Fibroblast of skin of right biceps (primary cell): ENCODE measurements at regions not wholly inside any gene's neighbourhood (a gene's known extent, or its start where the extent isn't known, plus 50 kb on each side); places are given as distances from the start of the nearest gene placed in this dataset.

ENCODE experiments used
- DNase-seq: peaks from one replicate; pipeline ENCODE4 v3.0.0-alpha.2; 2013

DNA sequence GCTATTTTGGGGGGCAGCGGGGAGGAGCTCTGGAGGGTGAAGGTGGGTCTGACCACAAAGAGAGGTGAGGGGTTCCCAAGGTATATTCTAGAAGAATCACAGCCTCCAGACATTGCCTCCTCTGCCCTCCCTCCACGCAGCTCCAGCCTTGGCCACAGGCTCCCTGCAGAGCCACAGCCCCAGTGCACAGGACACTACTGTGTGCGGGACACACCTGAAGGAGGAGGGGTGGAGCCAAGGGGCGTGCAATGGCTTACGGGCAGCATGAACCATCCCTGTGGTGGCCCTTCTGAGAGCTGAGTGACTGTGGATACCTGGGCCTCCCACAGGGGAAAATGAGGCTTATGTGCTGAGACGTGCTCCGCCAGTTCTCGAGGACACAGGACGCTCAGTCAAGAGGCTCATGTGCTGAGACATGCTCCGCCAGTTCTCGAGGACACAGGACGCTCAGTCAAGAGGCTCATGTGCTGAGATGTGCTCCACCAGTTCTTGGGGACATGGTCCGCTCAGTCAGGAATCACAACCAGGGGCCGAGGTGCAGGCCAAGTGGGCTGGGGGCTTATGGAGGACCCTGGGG is 417.3 kb downstream of the SHANK2 start:
- no peak for DNase-seq

DNA sequence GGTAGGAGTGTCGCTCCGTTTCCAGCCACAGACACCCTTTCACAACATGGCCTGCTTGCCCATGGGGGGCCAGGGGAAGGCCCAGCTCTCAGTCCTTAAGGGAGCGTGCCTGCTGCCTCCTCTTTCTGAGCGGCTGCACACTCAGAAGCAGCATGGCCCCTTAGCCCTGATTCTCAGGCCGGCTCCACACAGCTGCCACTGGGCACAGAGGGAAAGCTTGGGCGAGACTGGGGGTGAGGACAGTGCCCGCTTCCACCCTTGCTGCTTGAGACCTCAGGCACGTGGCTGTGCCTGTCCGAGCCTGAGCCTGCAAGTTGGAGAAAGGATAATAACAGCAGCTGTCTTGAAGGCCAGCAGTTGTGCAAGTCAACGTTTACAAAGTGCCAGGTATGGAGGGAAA is 416.3 kb downstream of the SHANK2 start:
- DNase-seq: no peak

DNA sequence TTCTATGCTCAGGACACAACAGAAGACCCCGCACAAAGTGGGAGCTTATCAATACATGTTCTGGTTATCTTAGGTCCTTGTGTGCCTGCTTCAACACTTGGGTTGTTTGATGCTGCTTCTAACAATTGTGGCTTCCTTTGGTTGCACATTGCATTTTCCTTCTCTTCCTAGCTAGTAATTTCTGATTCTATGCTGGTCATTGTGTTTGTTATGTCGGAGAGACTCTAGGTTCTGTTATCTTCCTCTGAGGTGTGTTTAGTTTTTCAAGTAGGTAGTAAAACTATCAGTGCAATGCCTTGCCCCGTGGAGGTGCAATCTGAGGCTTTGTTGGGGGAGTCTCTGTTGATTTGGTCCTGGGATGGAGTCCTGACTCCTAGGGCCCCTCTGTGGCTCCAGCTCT is 414.2 kb downstream of the SHANK2 start:
- DNase-seq: no peak

DNA sequence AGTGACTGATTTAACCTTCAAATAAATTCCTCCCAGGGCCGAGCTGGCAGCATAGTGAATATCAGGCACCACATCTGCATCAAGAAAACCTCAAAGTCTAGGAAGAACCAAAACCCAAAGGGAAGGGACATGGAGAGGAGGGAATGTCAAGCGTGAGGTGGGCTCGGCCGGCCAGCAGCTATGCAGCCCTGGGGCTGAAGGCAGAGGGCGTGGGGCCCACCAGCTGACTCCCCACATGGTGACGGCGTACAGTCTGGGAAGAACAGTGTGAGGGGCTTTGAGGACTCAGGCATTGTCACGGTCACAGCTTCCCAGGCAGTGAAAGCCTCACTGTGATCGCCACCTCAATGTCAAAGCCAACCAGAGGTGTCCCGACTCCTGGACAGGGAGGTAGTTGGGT is 412.5 kb downstream of the SHANK2 start:
- no peak for DNase-seq

DNA sequence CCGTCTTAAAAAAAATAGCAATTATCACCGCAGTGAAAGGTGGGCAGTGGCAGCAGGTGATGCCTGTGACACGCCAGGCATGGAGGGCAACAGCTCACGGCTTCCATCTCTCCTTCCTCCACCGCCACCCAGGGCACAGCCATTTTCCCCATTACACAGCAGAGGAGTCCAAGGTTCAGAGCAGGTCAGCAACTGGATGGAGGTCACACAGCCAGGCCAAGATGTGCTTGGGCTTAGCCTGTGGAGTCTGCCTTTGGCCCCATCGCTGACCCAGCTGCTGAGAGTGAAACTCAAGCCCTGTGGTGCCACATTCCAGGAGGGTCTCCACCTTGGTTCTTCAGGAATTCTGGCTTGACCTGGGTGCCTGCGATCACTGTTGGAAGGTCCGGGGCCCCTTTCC is 411.1 kb downstream of the SHANK2 start:
- no peak for DNase-seq

DNA sequence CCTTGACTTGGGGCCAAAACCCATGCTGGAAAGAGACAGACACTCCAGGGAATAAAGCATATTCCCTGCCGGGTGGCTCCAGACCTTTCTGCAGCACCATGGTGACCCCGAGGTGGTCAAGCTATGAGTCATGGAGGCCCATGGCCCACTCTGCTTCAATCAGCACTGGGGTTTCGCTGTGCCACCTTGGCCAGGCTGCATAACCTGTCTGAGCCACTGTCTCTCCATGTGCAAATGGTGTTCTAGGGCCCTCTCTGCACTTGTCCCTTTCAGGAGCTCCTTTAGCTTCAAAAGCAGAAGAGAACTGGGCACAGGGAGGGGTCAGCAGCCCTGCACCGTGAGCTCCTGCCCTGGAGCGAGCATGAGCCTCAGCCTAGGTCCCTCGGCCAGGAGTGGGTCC is 410.1 kb downstream of the SHANK2 start:
- DNase-seq: no peak

DNA sequence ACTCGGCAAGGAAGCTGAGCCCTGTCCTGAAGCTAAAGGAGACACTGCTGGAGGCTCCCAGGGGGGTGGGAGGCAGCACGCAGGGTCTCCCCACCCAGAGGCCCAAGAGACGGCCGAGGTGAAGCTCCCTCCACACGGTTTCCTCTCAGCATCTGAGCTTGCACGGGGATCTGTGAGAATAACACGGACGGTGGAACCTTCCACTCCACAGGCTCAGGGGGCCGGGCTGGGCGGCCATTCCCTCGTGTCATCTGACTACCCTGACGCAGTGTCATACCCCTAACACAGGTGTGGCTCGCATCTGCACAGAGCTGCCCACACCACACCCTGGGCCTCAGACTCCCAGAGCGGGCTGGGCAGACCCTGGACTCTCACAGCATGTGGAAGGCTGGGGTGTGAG is 409.7 kb downstream of the SHANK2 start:
- DNase-seq: no peak

DNA sequence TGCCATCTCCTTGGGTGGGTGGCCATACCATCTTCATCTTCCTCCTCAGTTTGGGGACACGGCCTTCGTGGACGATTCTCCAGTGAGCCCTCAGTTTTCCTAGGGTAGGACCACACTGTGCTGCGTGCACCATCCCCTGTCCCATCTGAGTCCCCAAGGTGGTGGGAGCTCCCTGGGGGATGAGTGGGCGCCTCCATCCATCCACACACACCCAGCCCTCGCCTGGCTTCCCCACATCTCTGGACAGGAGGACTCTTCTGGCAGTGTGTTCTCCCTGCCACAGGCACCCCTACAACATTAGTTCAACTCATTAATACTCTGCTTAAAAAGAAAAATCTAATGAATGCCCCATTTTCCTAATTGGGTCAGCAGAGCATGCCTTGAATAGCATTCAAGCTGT is 408.5 kb downstream of the SHANK2 start:
- no peak for DNase-seq

DNA sequence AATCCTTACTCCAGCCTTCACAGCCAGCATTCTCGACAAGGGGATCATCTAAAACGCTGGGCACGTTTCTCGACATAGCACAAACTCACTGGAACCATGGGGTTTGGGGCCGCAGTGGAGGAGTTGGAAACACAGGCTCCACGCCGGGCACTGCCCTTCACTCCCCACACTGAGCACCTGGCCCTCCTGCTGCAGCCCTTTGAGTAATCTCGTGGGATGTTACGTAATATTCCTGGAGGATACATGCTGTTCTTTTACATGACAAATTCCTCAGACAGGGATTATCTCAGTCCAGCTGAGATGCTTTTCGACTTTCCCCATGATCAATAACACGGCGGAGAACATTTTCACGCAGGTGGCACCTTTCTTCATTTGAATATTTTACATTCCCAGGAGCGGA is 408.0 kb downstream of the SHANK2 start:
- DNase-seq: no peak

DNA sequence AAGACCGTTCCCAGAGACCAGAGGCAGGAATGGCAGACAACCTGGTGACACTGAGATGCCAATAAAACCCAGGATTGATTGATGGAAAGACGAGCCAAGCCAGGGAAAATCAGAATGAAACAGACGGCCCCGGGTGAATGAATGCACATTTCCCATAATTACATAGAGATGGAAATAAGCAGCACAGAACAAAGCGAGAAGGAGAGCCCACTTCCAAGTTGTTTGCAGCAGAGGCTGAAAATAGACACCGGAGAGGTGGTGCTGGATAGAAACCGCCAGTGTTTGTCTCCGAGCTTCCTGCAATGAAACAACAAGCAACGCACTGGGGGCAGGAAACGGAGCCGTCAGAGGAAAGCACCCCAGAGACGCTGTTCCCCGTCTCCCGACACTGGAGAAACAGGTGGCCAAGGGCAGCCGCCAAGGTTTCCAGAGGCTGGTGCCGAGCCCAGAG is 406.8 kb downstream of the SHANK2 start:
- no peak for DNase-seq

DNA sequence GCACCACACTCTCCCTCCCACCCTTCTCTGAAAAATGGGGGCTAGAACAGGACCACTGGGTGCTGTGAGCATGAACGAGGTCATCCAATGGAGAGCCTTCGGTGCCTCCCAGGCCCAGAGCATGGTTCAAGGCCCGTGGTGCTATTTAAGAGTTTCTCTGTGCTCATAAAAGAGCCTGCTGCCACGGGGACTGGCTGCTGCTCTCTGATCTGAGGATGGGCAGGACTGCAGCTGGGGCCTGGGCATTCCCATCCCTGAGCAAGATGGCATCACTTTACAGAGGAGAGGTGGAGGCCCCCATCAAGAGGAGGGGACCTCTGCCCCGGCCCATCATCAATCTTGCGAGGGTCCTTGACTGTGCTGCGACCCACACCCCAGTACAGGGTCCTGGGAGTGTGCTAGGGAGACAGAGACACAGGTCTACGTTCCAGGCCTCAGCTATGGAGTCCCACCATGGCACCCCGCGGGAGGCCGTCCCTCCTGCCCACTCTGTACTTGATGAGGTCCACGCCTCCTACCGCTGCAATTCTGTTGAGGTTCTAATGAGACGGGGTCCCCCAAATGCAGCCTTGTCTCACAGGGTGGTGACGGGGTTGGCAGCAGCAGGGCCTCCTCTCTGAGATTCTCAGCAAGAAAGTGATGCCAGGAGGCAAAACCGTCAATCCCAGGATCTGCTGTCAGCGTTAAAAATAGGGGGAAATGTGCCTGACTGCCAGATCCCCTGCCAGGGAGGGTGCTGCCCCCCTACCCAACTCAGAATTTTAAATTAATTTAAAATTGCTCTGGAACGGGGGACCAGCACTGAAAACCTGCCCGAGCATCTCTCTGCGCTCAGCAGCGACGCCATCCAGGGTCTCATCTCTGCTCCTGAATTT is 405.4 kb downstream of the SHANK2 start:
- no peak for DNase-seq

DNA sequence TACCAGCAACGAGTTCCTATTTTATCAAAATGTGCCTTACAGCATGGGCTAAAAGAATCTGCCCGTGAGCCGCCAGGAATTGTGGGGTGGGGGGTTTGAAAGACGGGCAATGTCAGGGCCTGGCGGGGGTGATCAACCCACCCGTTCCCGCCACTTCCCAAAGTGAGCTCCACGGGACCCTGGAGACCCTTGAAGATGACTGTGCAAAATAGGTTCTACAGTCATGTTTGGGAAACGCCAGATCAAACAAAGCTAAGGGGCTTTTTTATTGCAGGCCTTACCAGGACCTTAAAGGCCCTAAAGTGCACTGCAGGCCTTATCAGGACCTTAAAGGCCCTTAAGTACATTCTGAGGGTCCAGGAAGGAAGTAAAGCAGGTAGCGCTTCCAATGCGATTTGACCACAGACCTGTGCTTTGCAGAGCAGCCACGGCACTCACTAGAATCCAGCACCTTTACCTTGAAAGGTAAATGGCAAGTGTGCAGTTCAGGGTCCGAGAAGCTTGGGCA is 404.1 kb downstream of the SHANK2 start:
- no peak for DNase-seq

DNA sequence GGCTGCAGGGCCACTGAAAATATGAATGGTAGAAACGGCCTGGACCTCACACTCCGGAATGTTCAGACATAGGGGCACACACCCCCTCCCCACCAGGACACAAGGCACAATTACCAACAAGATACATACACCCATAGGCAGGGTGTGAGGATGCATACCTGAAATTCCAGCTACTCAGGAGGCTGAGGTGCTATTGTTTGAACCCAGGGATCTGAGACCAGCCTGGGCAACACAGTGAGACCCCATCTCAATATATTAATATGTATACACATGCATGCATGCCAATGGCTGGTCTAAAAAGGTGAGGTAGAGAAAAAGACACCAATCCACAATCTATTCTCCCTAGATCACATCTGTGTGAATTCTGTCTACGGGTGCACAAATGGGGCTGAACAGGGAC is 403.3 kb downstream of the SHANK2 start:
- no peak for DNase-seq

DNA sequence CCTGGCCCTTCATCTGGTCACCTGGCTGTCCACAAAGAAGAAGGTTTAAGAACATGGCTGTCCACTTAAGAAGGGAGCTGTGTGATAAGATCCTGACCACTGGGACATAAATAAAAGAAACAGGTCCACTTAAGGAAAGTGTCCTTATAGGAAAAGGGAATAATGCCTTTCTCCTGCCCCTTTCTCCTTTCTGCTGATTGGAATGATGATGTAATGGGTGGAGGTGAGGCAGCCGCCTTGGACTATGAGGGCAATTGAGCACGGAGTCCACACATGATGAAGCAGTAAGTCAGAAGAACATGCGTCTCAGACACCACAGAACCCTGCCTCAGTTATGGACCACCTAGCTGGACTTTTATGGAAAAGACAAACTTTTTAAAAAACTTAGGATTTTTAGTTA is 401.1 kb downstream of the SHANK2 start:
- DNase-seq: no peak

DNA sequence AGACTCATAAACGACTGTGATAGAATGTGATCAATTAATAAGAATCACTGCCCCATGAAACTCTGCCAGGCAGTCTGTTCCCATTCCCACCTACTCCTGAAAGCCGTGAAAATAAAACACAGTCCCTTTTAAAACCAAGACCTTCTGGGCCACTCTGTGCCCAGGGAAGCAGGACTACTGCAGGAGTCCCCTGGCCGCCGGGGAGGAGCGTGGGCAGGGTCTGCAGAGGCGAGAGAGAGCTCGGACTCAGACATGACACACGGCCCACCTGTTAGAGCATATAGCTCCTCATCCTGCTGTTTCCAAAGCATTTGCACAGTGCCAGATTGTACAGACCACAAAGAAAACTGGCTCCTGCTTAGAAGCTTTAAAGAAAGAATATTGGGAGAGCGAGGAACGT is 400.5 kb downstream of the SHANK2 start:
- DNase-seq: no peak

DNA sequence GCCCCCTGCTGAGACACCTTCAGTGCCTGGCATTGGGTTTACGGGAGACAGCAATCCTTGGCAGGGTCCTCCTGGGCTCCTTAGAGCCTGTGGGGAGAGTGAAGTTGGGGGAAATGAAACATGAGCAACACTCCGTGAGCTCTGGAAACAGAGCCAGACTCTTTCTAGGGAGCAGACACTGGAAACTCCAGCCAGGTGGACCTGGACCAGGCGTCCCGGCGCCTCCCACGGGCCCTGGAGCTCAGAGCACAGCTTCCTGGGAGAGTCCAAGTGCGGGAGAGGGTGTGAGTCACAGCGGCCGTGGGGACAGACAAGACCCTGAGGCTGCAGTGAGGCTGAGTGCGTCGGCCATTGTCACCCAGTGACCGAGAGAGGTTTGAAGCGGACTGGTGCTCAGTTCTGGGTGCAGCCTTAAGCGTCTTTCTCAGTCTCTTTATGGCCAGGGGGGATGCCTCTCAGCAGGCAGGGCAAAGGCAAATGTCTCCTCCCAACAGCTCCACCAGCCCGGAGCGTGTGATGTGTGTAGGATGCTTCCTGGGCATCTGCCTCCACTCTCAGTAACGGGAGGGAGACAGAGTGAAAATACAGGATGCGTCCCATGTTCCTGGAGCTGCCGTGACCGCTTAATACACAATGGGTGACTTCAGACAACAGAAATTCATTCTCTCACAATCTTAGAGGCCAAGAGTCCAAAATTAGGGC is 399.2 kb downstream of the SHANK2 start:
- no peak for DNase-seq

DNA sequence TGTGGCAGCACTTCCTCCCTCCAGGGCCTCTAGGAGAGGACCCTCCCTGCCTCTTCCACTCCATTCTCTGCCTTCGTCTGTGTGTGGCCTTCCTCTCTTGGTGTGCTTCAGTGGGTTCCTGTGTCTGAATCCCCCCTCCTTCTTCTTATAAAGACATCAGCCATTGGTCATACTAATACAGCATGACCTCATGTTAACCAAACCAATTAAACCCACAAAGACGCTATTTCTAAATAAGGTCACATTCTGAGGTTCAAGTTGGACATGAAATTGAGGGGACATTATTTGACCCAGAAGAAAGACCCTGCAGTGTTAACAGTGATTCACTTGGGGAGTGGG is 398.6 kb downstream of the SHANK2 start:
- DNase-seq: no peak

DNA sequence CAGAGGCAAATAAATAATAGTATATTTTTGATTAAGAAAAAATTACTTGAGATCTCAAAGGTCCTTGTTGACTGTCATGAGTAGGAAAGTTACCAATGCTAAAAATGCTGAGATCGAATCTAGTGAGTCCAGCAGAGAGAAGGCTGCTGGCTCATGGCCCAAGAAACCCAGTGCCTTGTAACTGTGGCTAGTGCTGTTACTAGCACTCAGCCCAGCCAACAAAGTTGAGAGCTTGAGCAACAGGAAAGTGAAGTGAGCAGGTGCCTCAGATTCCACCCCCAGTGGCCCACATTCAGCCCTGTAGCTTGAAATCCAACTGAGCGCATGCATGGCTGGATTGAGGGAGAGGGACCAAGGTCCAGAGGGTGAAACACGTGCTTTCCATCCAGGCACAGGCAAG is 398.2 kb downstream of the SHANK2 start:
- no peak for DNase-seq

DNA sequence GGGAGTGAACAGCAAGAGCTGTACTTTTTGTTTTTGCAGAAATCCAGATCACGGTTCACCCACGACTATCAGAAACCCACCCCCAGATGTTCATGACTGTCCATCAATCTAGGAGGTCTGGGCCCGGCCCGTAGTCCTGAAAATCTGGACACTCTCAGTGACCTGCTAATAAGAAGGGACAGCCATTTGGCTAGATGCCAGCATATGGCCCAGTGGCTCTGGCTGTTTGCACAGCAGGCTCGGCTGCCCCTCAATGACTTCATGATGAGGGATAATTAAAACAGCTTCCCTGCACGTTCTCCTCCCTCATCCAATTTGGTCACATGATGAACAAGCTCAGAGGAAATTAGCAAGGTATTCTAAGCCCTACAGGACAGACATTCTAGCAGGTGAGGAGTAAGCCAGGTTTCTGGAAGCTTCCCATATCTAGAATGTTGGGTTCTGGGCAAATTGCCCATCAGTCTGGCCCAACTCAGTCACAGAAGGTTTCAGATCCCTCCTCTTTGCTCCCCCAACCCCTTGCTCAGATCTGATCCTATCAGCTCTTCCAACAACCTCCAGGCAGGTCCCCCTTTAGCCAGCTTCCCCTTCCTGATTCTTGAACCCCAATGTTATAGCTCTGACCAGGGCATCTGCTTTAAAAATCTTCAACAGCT is 397.3 kb downstream of the SHANK2 start:
- no peak for DNase-seq

DNA sequence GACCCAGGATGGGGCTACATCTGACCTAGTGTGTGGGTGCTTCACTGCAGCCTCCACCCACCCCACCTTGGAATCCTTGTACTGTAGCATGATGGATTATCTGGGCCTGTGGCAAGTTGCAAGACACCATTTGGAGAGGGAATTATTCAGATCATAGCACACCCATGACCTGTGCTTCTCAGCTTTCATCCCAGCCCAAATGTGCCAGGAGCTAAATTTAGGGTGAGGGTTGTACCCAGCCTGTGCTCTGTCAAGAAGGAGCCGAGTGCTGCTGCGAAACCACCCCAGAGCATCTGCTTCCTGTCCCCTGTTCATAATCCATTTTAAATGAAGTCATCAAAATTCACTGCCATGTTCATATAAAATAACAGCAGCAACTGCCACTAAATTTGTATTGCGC is 394.5 kb downstream of the SHANK2 start:
- DNase-seq: no peak

DNA sequence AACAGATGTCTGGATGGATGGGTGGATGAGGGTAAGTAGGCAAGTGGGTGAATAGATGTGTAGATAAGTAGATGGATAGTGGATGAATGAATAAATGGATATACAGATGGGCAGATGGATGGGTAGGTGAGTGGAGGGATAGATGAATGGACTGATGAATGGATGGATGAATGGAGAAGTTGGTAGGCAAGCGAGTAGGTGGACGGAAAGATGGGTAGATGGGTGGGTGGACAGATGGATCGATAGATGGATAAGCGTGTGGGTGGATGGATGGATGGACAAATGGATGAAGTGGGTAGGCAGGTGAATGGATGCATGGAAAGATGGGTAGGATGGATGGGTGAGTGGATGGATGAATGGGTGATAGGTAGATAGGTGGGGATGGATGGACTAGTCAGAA is 393.2 kb downstream of the SHANK2 start:
- no peak for DNase-seq

DNA sequence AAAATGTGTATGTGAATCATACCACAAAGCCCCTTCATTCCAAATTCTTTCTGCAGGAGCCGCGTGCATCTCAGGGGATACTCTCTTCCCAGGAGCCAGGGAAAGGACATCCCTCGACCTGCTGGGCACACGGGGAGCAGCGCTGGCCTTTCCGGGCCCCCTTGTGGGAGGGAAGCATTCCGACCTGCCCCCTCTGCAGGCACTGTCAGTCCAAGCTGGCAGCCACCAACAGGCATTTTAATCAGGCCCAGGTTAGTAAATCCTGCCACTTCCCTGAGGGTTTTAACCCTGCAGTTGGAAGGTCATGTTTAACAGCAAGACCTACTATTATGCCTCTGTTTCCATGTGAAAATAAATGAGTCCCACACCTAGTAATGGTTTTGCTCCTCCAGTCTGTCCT is 391.5 kb downstream of the SHANK2 start:
- DNase-seq: no peak

DNA sequence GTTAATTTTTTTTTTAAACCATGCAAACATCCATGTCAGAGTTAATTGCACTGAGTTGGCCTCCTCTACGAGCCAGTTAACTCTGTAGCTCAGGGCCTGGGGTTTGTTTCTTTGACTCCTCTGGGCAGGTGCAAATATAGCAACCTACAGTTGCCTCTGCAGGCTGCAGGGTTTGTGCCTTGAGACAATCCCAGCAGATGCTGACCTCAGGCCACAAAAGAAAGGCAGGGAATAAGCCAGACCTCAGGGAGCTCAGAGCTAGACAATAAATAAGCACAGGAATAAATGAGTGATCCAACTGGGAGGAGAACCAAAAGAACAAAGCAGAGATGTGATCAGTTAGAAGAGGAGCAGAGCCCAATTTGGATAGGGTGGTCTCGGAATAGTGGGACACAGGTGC is 390.8 kb downstream of the SHANK2 start:
- DNase-seq: no peak

DNA sequence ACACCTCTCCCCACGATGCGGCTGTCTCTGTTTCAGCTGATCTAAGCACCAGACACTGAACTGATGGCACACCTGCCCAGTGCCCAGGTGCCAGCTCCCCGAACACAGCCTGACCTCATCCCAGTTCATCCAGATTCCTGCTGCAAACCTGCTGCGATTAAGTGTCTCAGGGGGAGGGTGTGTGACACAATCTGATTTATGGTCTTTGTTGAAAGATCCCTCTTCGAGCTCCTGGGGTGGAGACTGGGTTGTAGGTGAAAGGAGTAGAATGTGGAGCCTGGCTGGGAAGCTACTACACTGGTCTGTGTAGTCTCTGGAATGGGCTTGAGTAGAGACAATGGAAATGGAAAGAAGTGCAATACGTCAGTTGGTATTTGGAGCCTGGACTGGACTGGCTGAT is 390.3 kb downstream of the SHANK2 start:
- DNase-seq: no peak
